WTC11 (cell line): ENCODE measurements at regions not wholly inside any gene's neighbourhood (a gene's known extent, or its start where the extent isn't known, plus 50 kb on each side); places are given as distances from the start of the nearest gene placed in this dataset.

Source experiments
- ATAC-seq: fragments of 200-7000 bp; cut with Tn5 transposase; 2 replicates; pipeline ENCODE4 v1.10.0; 2021; ENCODE audit warnings: mild to moderate bottlenecking, moderate library complexity
- CTCF ChIA-PET: fragments of 300-600 bp; sonication (Branson Sonifier 250); formaldehyde crosslinking; loops from one replicate; lab custom pipeline; 2021; ENCODE audit warnings: antibody characterized with exemption; lab: Charles Lee
- POLR2A ChIA-PET: fragments of 350-600 bp; sonication (Branson Sonifier 250); formaldehyde crosslinking; loops from one replicate; lab custom pipeline; 2021; ENCODE audit warnings: antibody characterized with exemption; lab: Charles Lee
- DNase-seq: peaks from one replicate; pipeline ENCODE4 v3.0.0; 2021; ENCODE audit warnings: low spot score
- H3K27ac Mint-ChIP-seq: 2 replicates; pipeline ENCODE4 v1.8.0; 2021; ENCODE audit warnings: mixed read lengths
- H3K27me3 Mint-ChIP-seq: 2 replicates; pipeline ENCODE4 v1.8.0; 2021; ENCODE audit warnings: low read depth, mild to moderate bottlenecking, moderate library complexity, mixed read lengths
- H3K36me3 Mint-ChIP-seq: 2 replicates; pipeline ENCODE4 v1.8.0; 2021; ENCODE audit warnings: mixed read lengths
- H3K4me1 Mint-ChIP-seq: 2 replicates; pipeline ENCODE4 v1.8.0; 2022; ENCODE audit warnings: mixed read lengths
- H3K4me3 Mint-ChIP-seq: 2 replicates; pipeline ENCODE4 v1.8.0; 2021; ENCODE audit warnings: mild to moderate bottlenecking, moderate library complexity, mixed read lengths
- H3K9me3 Mint-ChIP-seq: 2 replicates; pipeline ENCODE4 v1.8.0; 2021; ENCODE audit warnings: mixed read lengths
- CREB1 ChIP-seq: sonication (generic); formaldehyde crosslinking; IDR thresholded peaks from 2 replicates; pipeline ENCODE4 v1.8.0; 2023; ENCODE audit warnings: mild to moderate bottlenecking, missing genetic modification reagents
- EMX1 ChIP-seq: fragments of 250-450 bp; sonication (Bioruptor Pico); IDR thresholded peaks from 2 replicates; pipeline ENCODE4 v1.8.0; 2021; ENCODE audit warnings: mild to moderate bottlenecking
- ESRRA ChIP-seq: sonication (generic); formaldehyde crosslinking; IDR thresholded peaks from 2 replicates; pipeline ENCODE4 v1.8.1; 2022; ENCODE audit warnings: mild to moderate bottlenecking, missing genetic modification reagents, borderline replicate concordance
- ETV6 ChIP-seq: sonication (generic); formaldehyde crosslinking; IDR thresholded peaks from 2 replicates; pipeline ENCODE4 v1.8.1; 2022; ENCODE audit warnings: mild to moderate bottlenecking, missing genetic modification reagents
- FOXK1 ChIP-seq: sonication (generic); formaldehyde crosslinking; IDR thresholded peaks from 2 replicates; pipeline ENCODE4 v1.8.0; 2022; ENCODE audit warnings: mild to moderate bottlenecking, moderate library complexity, missing genetic modification reagents
- FOXP1 ChIP-seq: sonication (generic); formaldehyde crosslinking; IDR thresholded peaks from 2 replicates; pipeline ENCODE4 v1.8.0; 2022; ENCODE audit warnings: missing genetic modification reagents, mild to moderate bottlenecking, moderate library complexity, borderline replicate concordance
- HMGA2 ChIP-seq: fragments of 250-450 bp; sonication (Bioruptor Pico); IDR thresholded peaks from 2 replicates; pipeline ENCODE4 v1.4.0; 2021; ENCODE audit warnings: mild to moderate bottlenecking, moderate library complexity
- IRF2 ChIP-seq: sonication (generic); formaldehyde crosslinking; IDR thresholded peaks from 2 replicates; pipeline ENCODE4 v1.8.0; 2022; ENCODE audit warnings: low read depth, missing genetic modification reagents, borderline replicate concordance
- MAX ChIP-seq: sonication (generic); formaldehyde crosslinking; IDR thresholded peaks from 2 replicates; pipeline ENCODE4 v1.8.0; 2022; ENCODE audit warnings: mild to moderate bottlenecking, missing genetic modification reagents
- PREB ChIP-seq: sonication (generic); formaldehyde crosslinking; IDR thresholded peaks from 2 replicates; pipeline ENCODE4 v1.8.1; 2022; ENCODE audit warnings: mild to moderate bottlenecking, missing genetic modification reagents, moderate library complexity, borderline replicate concordance
- SMAD4 ChIP-seq: sonication (generic); formaldehyde crosslinking; IDR thresholded peaks from 2 replicates; pipeline ENCODE4 v1.8.0; 2022; ENCODE audit warnings: mild to moderate bottlenecking, missing genetic modification reagents
- SP1 ChIP-seq: sonication (generic); formaldehyde crosslinking; conservative IDR thresholded peaks from 2 replicates; pipeline ENCODE4 v1.8.1; 2022; ENCODE audit warnings: missing genetic modification reagents
- TCF7 ChIP-seq: sonication (generic); formaldehyde crosslinking; IDR thresholded peaks from 2 replicates; pipeline ENCODE4 v1.8.0; 2022; ENCODE audit warnings: mild to moderate bottlenecking, low read depth, missing genetic modification reagents, moderate library complexity
- TEAD4 ChIP-seq: sonication (generic); formaldehyde crosslinking; IDR thresholded peaks from 2 replicates; pipeline ENCODE4 v1.8.0; 2022; ENCODE audit warnings: mild to moderate bottlenecking, missing genetic modification reagents
- TP53 ChIP-seq: sonication (generic); formaldehyde crosslinking; IDR thresholded peaks from 2 replicates; pipeline ENCODE4 v1.8.1; 2023; ENCODE audit warnings: mild to moderate bottlenecking, missing genetic modification reagents
- ZNF138 ChIP-seq: sonication (generic); formaldehyde crosslinking; conservative IDR thresholded peaks from 2 replicates; pipeline ENCODE4 v1.8.1; 2022; ENCODE audit warnings: mild to moderate bottlenecking, moderate library complexity, missing genetic modification reagents
- ZNF232 ChIP-seq: sonication (generic); formaldehyde crosslinking; IDR thresholded peaks from 2 replicates; pipeline ENCODE4 v1.8.0; 2022; ENCODE audit warnings: mild to moderate bottlenecking, missing genetic modification reagents
- ZNF425 ChIP-seq: fragments of 250-450 bp; sonication (Bioruptor Pico); conservative IDR thresholded peaks from 2 replicates; pipeline ENCODE4 v1.9.0; 2021; ENCODE audit warnings: mild to moderate bottlenecking
- ZNF532 ChIP-seq: fragments of 250-450 bp; sonication (Bioruptor Pico); IDR thresholded peaks from 2 replicates; pipeline ENCODE4 v1.9.0; 2021; ENCODE audit warnings: mild to moderate bottlenecking, borderline replicate concordance
- ZSCAN18 ChIP-seq: fragments of 250-450 bp; sonication (Bioruptor Pico); IDR thresholded peaks from 2 replicates; pipeline ENCODE4 v2.1.2; 2022; ENCODE audit warnings: mild to moderate bottlenecking, moderate library complexity
- TF ChIP-seq, protein P1 (sequence below): fragments of 250-450 bp; sonication (Bioruptor Pico); IDR thresholded peaks from 2 replicates; pipeline ENCODE4 v1.9.0; 2021; ENCODE audit warnings: mild to moderate bottlenecking

DNA sequence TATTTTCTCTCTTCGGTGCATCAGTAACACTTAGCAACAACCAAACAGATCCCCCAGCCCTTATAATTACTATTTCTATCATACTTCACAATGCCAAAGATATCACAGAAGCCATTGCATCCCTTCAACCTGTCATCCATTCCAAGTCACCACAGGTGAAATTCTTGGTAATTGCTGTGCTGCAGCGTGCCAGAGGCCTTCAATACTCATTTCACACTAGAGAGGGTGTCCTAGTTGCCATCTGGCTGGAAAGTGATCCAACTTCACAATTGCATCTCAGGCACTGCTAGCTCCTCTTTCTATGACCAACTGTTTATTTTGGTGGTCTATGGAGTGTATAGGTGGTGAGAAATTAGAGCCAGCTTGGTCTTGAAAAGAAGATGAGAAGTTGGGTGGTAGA is 131.2 kb downstream of the NUP35 start (continued):
- TF ChIP-seq ZSCAN18 (CRISPR knock-in tag) (no peak), CREB1 (CRISPR knock-in tag) (no peak)

DNA sequence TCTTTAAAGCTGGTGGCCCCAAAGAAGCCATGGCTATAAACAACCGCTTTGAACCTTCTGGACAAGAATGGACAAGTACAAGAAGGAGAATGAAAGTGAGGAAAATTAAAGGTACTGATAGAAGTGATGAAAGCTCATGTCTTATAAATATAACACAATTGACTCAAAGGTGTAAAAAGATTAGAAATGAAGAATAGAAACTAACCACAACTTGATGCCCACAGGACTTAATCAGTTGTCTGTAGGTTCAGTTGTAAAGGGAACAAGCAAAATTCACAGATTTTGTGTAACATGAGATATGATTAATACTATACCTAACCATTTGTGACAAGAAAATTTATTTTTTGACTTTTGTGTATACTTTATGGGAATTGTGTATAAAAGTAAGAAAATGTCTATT is 135.7 kb downstream of the NUP35 start:
- POLR2A ChIA-PET: no interaction called here
- Mint-ChIP-seq H3K9me3 (peaks cover 10% of the 10 kb centered on the region; the same call in 1 of the 2 replicates), H3K27ac (no peak overlapping the region), H3K4me1 (peaks cover 11% of the 10 kb centered on the region), H3K4me3 (no peak overlapping the region), H3K36me3 (no peaks in the 10 kb centered on the region), H3K27me3 (0 out of 2 replicates have a peak, but pooled peaks cover 3% of the 10 kb centered on the region)
- DNase-seq (no peak), ATAC-seq (no peak)
- CTCF ChIA-PET: interaction anchor here (1.3 kb wide), 1 partner anchor 11 kb away, joined by 6 read pairs; no protein-coding TSS in a partner anchor
- TF ChIP-seq TCF7 (no peak), FOXK1 (no peak)

GRCh38 chr2:183260527-183260926 is 136.3 kb downstream of the NUP35 start:
- no peak overlapping the region for H3K27ac Mint-ChIP-seq
- H3K9me3 Mint-ChIP-seq: peaks cover 10% of the 10 kb centered on the region; the same call in 1 of the 2 replicates
- POLR2A ChIA-PET: no interaction called here
- CTCF ChIA-PET: interaction anchor here (1.3 kb wide), 1 partner anchor 12 kb away, joined by 6 read pairs; no protein-coding TSS in a partner anchor
- peaks cover 11% of the 10 kb centered on the region for H3K4me1 Mint-ChIP-seq
- DNase-seq: no peak
- H3K4me3 Mint-ChIP-seq: no peak overlapping the region
- H3K27me3 Mint-ChIP-seq: 0 out of 2 replicates have a peak, but pooled peaks cover 3% of the 10 kb centered on the region
- TF ChIP-seq ZNF138 (CRISPR knock-in tag): no peak
- TF ChIP-seq, protein P1, sequence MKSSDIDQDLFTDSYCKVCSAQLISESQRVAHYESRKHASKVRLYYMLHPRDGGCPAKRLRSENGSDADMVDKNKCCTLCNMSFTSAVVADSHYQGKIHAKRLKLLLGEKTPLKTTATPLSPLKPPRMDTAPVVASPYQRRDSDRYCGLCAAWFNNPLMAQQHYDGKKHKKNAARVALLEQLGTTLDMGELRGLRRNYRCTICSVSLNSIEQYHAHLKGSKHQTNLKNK (CRISPR knock-in tag): no peak
- TF ChIP-seq SMAD4 (CRISPR knock-in tag): no peak
- TF ChIP-seq IRF2: no peak
- no peak for TF ChIP-seq TP53
- no peak for TF ChIP-seq FOXP1 (CRISPR knock-in tag)
- no peak for TF ChIP-seq TEAD4 (CRISPR knock-in tag)
- TF ChIP-seq ZNF232 (CRISPR knock-in tag): no peak
- TF ChIP-seq SP1 (CRISPR knock-in tag): no peak
- TF ChIP-seq EMX1: no peak
- TF ChIP-seq PREB (CRISPR knock-in tag): no peak
- TF ChIP-seq HMGA2 (CRISPR knock-in tag): no peak
- TF ChIP-seq ETV6 (CRISPR knock-in tag): no peak
- no peak for TF ChIP-seq ZNF425
- TF ChIP-seq MAX (CRISPR knock-in tag): no peak
- TF ChIP-seq ZNF532: no peak
- no peak for TF ChIP-seq ESRRA (CRISPR knock-in tag)
- no peak for ATAC-seq
- no peaks in the 10 kb centered on the region for H3K36me3 Mint-ChIP-seq
